GM23338 (cell line): ENCODE measurements at regions not wholly inside any gene's neighbourhood (a gene's known extent, or its start where the extent isn't known, plus 50 kb on each side); places are given as distances from the start of the nearest gene placed in this dataset.

Experiments used
- ATAC-seq: fragments of 200-7000 bp; cut with Tn5 transposase; 3 replicates; pipeline ENCODE4 v1.9.1; 2020
- DNase-seq: peaks from one replicate; pipeline ENCODE4 v3.0.0-alpha.2; 2015; ENCODE audit warnings: low spot score
- H2AFZ ChIP-seq: fragments of 200-600 bp; sonication (generic); 2 replicates; pipeline ENCODE4 v1.8.0; 2016; ENCODE audit warnings: antibody characterized with exemption, mild to moderate bottlenecking, moderate library complexity
- H3F3A ChIP-seq: fragments of 200-600 bp; sonication (generic); replicated peaks from 2 replicates; pipeline ENCODE4 v1.8.0; 2017; ENCODE audit warnings: antibody characterized with exemption, mixed run types, low read depth
- H3K27ac ChIP-seq: fragments of 200-600 bp; sonication (generic); 2 replicates; pipeline ENCODE4 v1.6.1; 2016; ENCODE audit warnings: low read depth
- H3K27me3 ChIP-seq: fragments of 200-600 bp; sonication (generic); 2 replicates; pipeline ENCODE4 v1.8.0; 2016; ENCODE audit warnings: mild to moderate bottlenecking, mixed run types, moderate library complexity; ENCODE audit not compliant: insufficient read depth
- H3K36me3 ChIP-seq: fragments of 200-600 bp; sonication (generic); 2 replicates; pipeline ENCODE4 v1.8.0; 2016; ENCODE audit warnings: mild to moderate bottlenecking; ENCODE audit not compliant: insufficient read depth
- H3K4me1 ChIP-seq: fragments of 200-600 bp; sonication (generic); 2 replicates; pipeline ENCODE4 v1.8.0; 2016; ENCODE audit warnings: mild to moderate bottlenecking, moderate library complexity; ENCODE audit not compliant: insufficient read depth
- H3K4me2 ChIP-seq: fragments of 200-600 bp; sonication (generic); 2 replicates; pipeline ENCODE4 v1.7.1; 2017; ENCODE audit warnings: mixed run types
- H3K4me3 ChIP-seq: fragments of 200-600 bp; sonication (generic); 2 replicates; pipeline ENCODE4 v1.6.1; 2016; ENCODE audit warnings: mixed run types
- H3K79me2 ChIP-seq: fragments of 200-600 bp; sonication (generic); replicated peaks from 2 replicates; pipeline ENCODE4 v1.8.0; 2017; ENCODE audit warnings: mild to moderate bottlenecking; ENCODE audit not compliant: insufficient read depth
- H3K9me2 ChIP-seq: fragments of 200-600 bp; sonication (generic); 2 replicates; pipeline ENCODE4 v1.8.0; 2017; ENCODE audit not compliant: insufficient read depth
- H4K20me1 ChIP-seq: fragments of 200-600 bp; sonication (generic); replicated peaks from 2 replicates; pipeline ENCODE4 v1.8.0; 2017; ENCODE audit warnings: mild to moderate bottlenecking; ENCODE audit not compliant: insufficient read depth
- H3K27ac Mint-ChIP-seq: 2 replicates; pipeline ENCODE4 v1.8.0; 2020; ENCODE audit warnings: inconsistent platforms, mild to moderate bottlenecking, moderate library complexity, mixed read lengths
- H3K27me3 Mint-ChIP-seq: 3 replicates; pipeline ENCODE4 v1.8.0; 2022; ENCODE audit warnings: low read depth, mild to moderate bottlenecking, moderate library complexity, mixed read lengths, inconsistent platforms; ENCODE audit not compliant: insufficient read depth, poor library complexity
- H3K36me3 Mint-ChIP-seq: 3 replicates; pipeline ENCODE4 v1.8.0; 2021; ENCODE audit warnings: low read depth, mild to moderate bottlenecking, inconsistent platforms, moderate library complexity, mixed read lengths
- H3K4me1 Mint-ChIP-seq: 3 replicates; pipeline ENCODE4 v1.8.0; 2020; ENCODE audit warnings: mild to moderate bottlenecking, inconsistent platforms, mixed read lengths
- H3K4me3 Mint-ChIP-seq: 3 replicates; pipeline ENCODE4 v1.8.0; 2021; ENCODE audit warnings: moderate library complexity, mild to moderate bottlenecking, inconsistent platforms, mixed read lengths
- H3K9me3 Mint-ChIP-seq: 3 replicates; pipeline ENCODE4 v1.8.0; 2020; ENCODE audit warnings: moderate library complexity, mild to moderate bottlenecking, inconsistent platforms, mixed read lengths
- CREB1 ChIP-seq: fragments of 250-450 bp; sonication (Bioruptor Pico); IDR thresholded peaks from 2 replicates; pipeline ENCODE4 v1.5.0; 2020; ENCODE audit warnings: low read depth, mild to moderate bottlenecking, moderate library complexity
- CTCF ChIP-seq, 2 experiments: fragments of 200-600 bp in 1 of 2; sonication (generic) in 1 of 2; conservative IDR thresholded peaks; 2 replicates each; pipeline versions ENCODE4 v1.5.1 to v1.6.1; 2016 to 2017; ENCODE audit warnings: antibody characterized with exemption in 2 of 2, low read depth in 2 of 2, mild to moderate bottlenecking in 2 of 2, moderate library complexity in 1 of 2
- ETS1 ChIP-seq: IDR thresholded peaks from 2 replicates; pipeline ENCODE4 v1.6.1; 2016; ENCODE audit warnings: antibody characterized with exemption
- EZH2 ChIP-seq: fragments of 200-600 bp; sonication (generic); IDR thresholded peaks from one replicate; pipeline ENCODE4 v1.8.0; 2017; ENCODE audit warnings: antibody characterized with exemption, mild to moderate bottlenecking, low read depth; ENCODE audit not compliant: unreplicated experiment
- EZH2phosphoT487 ChIP-seq: fragments of 200-600 bp; sonication (generic); IDR thresholded peaks from one replicate; pipeline ENCODE4 v1.8.1; 2018; ENCODE audit warnings: antibody characterized with exemption; ENCODE audit not compliant: unreplicated experiment
- JUNB ChIP-seq: IDR thresholded peaks from one replicate; pipeline ENCODE4 v1.6.1; 2016; ENCODE audit warnings: antibody characterized with exemption; ENCODE audit not compliant: unreplicated experiment
- NANOG ChIP-seq: IDR thresholded peaks from 2 replicates; pipeline ENCODE4 v1.6.1; 2016; ENCODE audit warnings: antibody characterized with exemption, borderline replicate concordance
- POLR2AphosphoS5 ChIP-seq: IDR thresholded peaks from 2 replicates; pipeline ENCODE4 v1.6.1; 2016; ENCODE audit warnings: antibody characterized with exemption, low read depth
- REST ChIP-seq: IDR thresholded peaks from one replicate; pipeline ENCODE4 v1.6.1; 2018; ENCODE audit warnings: antibody characterized with exemption; ENCODE audit not compliant: unreplicated experiment
- STAT1 ChIP-seq: IDR thresholded peaks from one replicate; pipeline ENCODE4 v1.6.1; 2016; ENCODE audit warnings: antibody characterized with exemption; ENCODE audit not compliant: unreplicated experiment
- ZNF114 ChIP-seq: fragments of 250-450 bp; sonication (Bioruptor Pico); IDR thresholded peaks from 2 replicates; pipeline ENCODE4 v1.5.0; 2020; ENCODE audit warnings: mild to moderate bottlenecking, moderate library complexity
- ZNF331 ChIP-seq: fragments of 250-450 bp; sonication (Bioruptor Pico); IDR thresholded peaks from 2 replicates; pipeline ENCODE4 v1.5.0; 2020; ENCODE audit warnings: low read depth, mild to moderate bottlenecking, moderate library complexity
- ZNF462 ChIP-seq: fragments of 250-450 bp; sonication (Bioruptor Pico); IDR thresholded peaks from 2 replicates; pipeline ENCODE4 v1.5.0; 2020; ENCODE audit warnings: mild to moderate bottlenecking, moderate library complexity

- H3F3A ChIP-seq = no peaks in the 10 kb centered on the region
- H3K4me3 ChIP-seq = no peak overlapping the region
- no peaks in the 10 kb centered on the region for H3K27me3 ChIP-seq
- Mint-ChIP-seq H3K27ac (no peak overlapping the region), H3K27me3 (peaks cover 6% of the 10 kb centered on the region), H3K9me3 (peaks cover 4% of the 10 kb centered on the region; the same call in 2 of the 3 replicates), H3K36me3 (no peaks in the 10 kb centered on the region), H3K4me1 (peaks cover 26% of the 10 kb centered on the region), H3K4me3 (no peak overlapping the region)
- peaks cover 5% of the 10 kb centered on the region; the same call in 1 of the 2 replicates for H3K9me2 ChIP-seq
- no peak overlapping the region for H3K4me2 ChIP-seq
- TF ChIP-seq STAT1 (no peak), JUNB (no peak), ZNF331 (no peak), EZH2 (no peak), EZH2phosphoT487 (no peak), REST (no peak), ZNF462 (CRISPR knock-in tag) (no peak), ETS1 (no peak), ZNF114 (CRISPR knock-in tag) (no peak), CTCF (conservative IDR thresholded peaks at IDR 0.05; ENCODE audit: low read depth in 2 of 2) (no peak), NANOG (no peak), CREB1 (CRISPR knock-in tag) (no peak), POLR2AphosphoS5 (no peak)
- no peaks in the 10 kb centered on the region for H4K20me1 ChIP-seq
- no peak overlapping the region for H3K27ac ChIP-seq
- no peak overlapping the region for H2AFZ ChIP-seq
- ATAC-seq (no peak), DNase-seq (no peak)
- peaks cover 15% of the 10 kb centered on the region for H3K4me1 ChIP-seq
- H3K79me2 ChIP-seq = no peaks in the 10 kb centered on the region
- no peaks in the 10 kb centered on the region for H3K36me3 ChIP-seq
Measured at GRCh38 chr2:12620759-12621158, 96.0 kb upstream of the TRIB2 start.
